ENCODE measurements at regions not wholly inside any gene's neighbourhood (a gene's known extent, or its start where the extent isn't known, plus 50 kb on each side); places are given as distances from the start of the nearest gene placed in this dataset.

- H3K9ac ChIP-seq (ENCODE audit: insufficient read depth, low read length): no peak overlapping the region
- H3K9me3 ChIP-seq (ENCODE audit: control insufficient read depth, insufficient read depth, low read depth, low read length): no peaks in the 10 kb centered on the region
- H2AFZ ChIP-seq (ENCODE audit: low read length): no peak overlapping the region
- H3K27me3 ChIP-seq (ENCODE audit: control insufficient read depth, insufficient read depth, low read length): no peaks in the 10 kb centered on the region
- H3K36me3 ChIP-seq (ENCODE audit: control insufficient read depth, insufficient read depth, low read length): no peaks in the 10 kb centered on the region
- H3K4me3 ChIP-seq (replicated peaks in 1 of 4; ENCODE audit: control extremely low read depth in 1 of 4, insufficient read depth in 1 of 4, low read depth in 3 of 4, low read length in 4 of 4): no peak overlapping the region
- H3K4me1 ChIP-seq (ENCODE audit: control insufficient read depth, extremely low read depth, insufficient read depth, low read length): no peaks in the 10 kb centered on the region
- H3K27ac ChIP-seq (ENCODE audit: insufficient read depth, low read length): no peak overlapping the region
- no peaks in the 10 kb centered on the region for H3K79me2 ChIP-seq (ENCODE audit: control insufficient read depth, insufficient read depth, low read length)
- no peak for TF ChIP-seq CTCF (conservative IDR thresholded peaks at IDR 0.05 in 1 of 2, IDR thresholded peaks at IDR 0.05 in 1 of 2; ENCODE audit: low read depth in 1 of 2, low read length in 2 of 2)
- no peak for TF ChIP-seq EZH2 (IDR thresholded peaks at IDR 0.05; ENCODE audit: low read length, missing control alignments)
- H4K20me1 ChIP-seq (ENCODE audit: control insufficient read depth, extremely low read depth, insufficient read depth, low read length): no peaks in the 10 kb centered on the region
- no peak overlapping the region for H3K4me2 ChIP-seq (ENCODE audit: extremely low read depth, insufficient read depth, low read length)
- DNase-seq (ENCODE audit: low read depth in 2 of 2): peak in 1 of 2 donors; percentile 9
These were observed 396.7 kb upstream of the C1orf87 start for GRCh38 chr1:60470246-60470645.

- no peak overlapping the region for H3K27ac ChIP-seq (ENCODE audit: insufficient read depth, low read length)
- H3K4me3 ChIP-seq (replicated peaks in 1 of 4; ENCODE audit: control extremely low read depth in 1 of 4, insufficient read depth in 1 of 4, low read depth in 3 of 4, low read length in 4 of 4): no peak overlapping the region
- DNase-seq (ENCODE audit: low read depth in 2 of 2): no peak
- H3K9ac ChIP-seq (ENCODE audit: insufficient read depth, low read length): no peak overlapping the region
- H4K20me1 ChIP-seq (ENCODE audit: control insufficient read depth, extremely low read depth, insufficient read depth, low read length): no peaks in the 10 kb centered on the region
- H3K9me3 ChIP-seq (ENCODE audit: control insufficient read depth, insufficient read depth, low read depth, low read length): no peaks in the 10 kb centered on the region
- H3K27me3 ChIP-seq (ENCODE audit: control insufficient read depth, insufficient read depth, low read length): no peaks in the 10 kb centered on the region
- H3K4me1 ChIP-seq (ENCODE audit: control insufficient read depth, extremely low read depth, insufficient read depth, low read length): no peaks in the 10 kb centered on the region
- TF ChIP-seq CTCF (conservative IDR thresholded peaks at IDR 0.05 in 1 of 2, IDR thresholded peaks at IDR 0.05 in 1 of 2; ENCODE audit: low read depth in 1 of 2, low read length in 2 of 2) (no peak), EZH2 (IDR thresholded peaks at IDR 0.05; ENCODE audit: low read length, missing control alignments) (no peak)
- H3K36me3 ChIP-seq (ENCODE audit: control insufficient read depth, insufficient read depth, low read length): no peaks in the 10 kb centered on the region
- H3K79me2 ChIP-seq (ENCODE audit: control insufficient read depth, insufficient read depth, low read length): no peaks in the 10 kb centered on the region
- H2AFZ ChIP-seq (ENCODE audit: low read length): no peak overlapping the region
- no peak overlapping the region for H3K4me2 ChIP-seq (ENCODE audit: extremely low read depth, insufficient read depth, low read length)
These were observed 390.2 kb upstream of the C1orf87 start for GRCh38 chr1:60463786-60464185.

- Histone ChIP-seq H2AFZ (ENCODE audit: low read length) (no peak overlapping the region), H3K9me3 (ENCODE audit: control insufficient read depth, insufficient read depth, low read depth, low read length) (no peaks in the 10 kb centered on the region), H3K4me3 (replicated peaks in 1 of 4; ENCODE audit: control extremely low read depth in 1 of 4, insufficient read depth in 1 of 4, low read depth in 3 of 4, low read length in 4 of 4) (no peak overlapping the region), H3K9ac (ENCODE audit: insufficient read depth, low read length) (no peak overlapping the region), H3K36me3 (ENCODE audit: control insufficient read depth, insufficient read depth, low read length) (no peaks in the 10 kb centered on the region), H3K4me2 (ENCODE audit: extremely low read depth, insufficient read depth, low read length) (no peak overlapping the region), H3K27ac (ENCODE audit: insufficient read depth, low read length) (no peak overlapping the region), H3K4me1 (ENCODE audit: control insufficient read depth, extremely low read depth, insufficient read depth, low read length) (no peaks in the 10 kb centered on the region), H3K79me2 (ENCODE audit: control insufficient read depth, insufficient read depth, low read length) (no peaks in the 10 kb centered on the region), H3K27me3 (ENCODE audit: control insufficient read depth, insufficient read depth, low read length) (no peaks in the 10 kb centered on the region), H4K20me1 (ENCODE audit: control insufficient read depth, extremely low read depth, insufficient read depth, low read length) (no peaks in the 10 kb centered on the region)
- no peak for DNase-seq (ENCODE audit: low read depth in 2 of 2)
- TF ChIP-seq EZH2 (IDR thresholded peaks at IDR 0.05; ENCODE audit: low read length, missing control alignments) (no peak), CTCF (conservative IDR thresholded peaks at IDR 0.05 in 1 of 2, IDR thresholded peaks at IDR 0.05 in 1 of 2; ENCODE audit: low read depth in 1 of 2, low read length in 2 of 2) (no peak)
These were observed 389.6 kb upstream of the C1orf87 start for GRCh38 chr1:60463146-60463545.

Measured in fibroblast of lung (primary cell).